Colon (tissue), 2 donors: ENCODE measurements at regions not wholly inside any gene's neighbourhood (a gene's known extent, or its start where the extent isn't known, plus 50 kb on each side); places are given as distances from the start of the nearest gene placed in this dataset.
"Not testable (repeated sequence)": the region's sequence is repeated elsewhere in the genome, so short reads cannot be mapped to it uniquely, and the experiment has no call there.

Source experiments
- FAIRE-seq: peaks from 2 replicates; lab custom pipeline; 2012; peaks lifted over from hg19 to GRCh38; lab: Jason Lieb, UNC
- donor health status: control.
- donor health status: control.

DNA sequence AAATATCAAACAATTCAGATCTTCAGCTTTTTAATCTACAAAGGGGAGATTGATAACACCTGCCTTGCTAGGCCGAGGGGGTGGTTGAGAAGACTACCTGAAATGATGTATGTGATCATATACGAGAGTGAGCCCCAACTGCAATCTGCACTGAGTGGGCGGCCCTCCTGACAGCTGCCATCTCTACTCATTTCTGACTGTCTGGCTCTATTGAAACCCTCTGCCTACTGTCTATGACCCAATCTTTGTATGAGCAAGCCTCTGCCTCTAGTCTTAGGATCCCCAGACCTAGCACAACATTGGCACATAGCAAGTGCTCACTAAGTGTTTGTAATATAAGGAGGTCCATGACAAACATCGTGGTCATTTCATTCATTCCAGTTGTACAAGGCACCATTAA lies 144.4 kb upstream of the NR2F2 start:
- no peak for FAIRE-seq

DNA sequence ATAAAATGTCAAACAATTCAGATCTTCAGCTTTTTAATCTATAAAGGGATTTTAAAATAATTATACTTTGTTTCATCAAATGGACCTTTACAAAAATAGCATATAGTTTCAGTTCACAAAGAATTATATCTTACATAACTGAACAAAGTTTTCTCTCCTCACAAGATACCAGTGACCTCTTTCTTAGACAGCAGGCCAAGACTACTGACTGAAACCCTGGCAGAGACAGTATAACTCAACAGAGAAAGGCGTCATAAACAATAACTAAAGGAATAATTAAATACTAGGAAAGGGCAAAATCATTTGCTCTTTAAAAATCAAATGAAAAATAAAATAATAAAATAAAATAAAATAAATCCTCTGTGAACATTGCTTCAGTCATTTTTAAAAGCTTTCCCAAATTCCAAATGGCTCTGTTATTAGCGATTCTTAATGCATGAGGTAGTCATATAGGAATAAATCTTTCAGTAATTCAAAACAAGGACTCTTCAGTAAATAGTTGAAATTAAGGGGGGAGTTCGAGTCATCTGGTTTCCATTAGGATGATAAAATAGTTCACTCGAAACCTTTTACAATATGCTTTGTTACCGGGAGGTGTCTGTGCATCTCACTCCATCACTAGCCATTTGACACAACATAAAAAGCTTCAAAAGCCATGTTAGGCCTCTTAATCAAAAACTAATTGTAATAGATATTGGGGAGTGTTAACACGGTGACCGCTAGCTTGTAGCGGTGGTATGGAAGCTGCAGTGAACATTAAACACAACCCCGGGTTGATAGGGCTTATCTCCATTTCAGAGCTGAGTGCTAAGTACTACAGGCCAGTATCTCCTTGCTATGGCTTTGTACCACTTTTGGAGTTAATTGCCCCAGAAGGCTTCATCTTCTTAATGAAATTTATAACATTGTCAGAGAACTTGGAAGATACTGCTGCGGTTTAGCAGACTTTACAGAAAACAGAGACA lies 142.9 kb upstream of the NR2F2 start:
- FAIRE-seq: no peak

- no peak for FAIRE-seq
Measured at GRCh38 chr15:96197721-96198120, 132.8 kb upstream of the NR2F2 start.

DNA sequence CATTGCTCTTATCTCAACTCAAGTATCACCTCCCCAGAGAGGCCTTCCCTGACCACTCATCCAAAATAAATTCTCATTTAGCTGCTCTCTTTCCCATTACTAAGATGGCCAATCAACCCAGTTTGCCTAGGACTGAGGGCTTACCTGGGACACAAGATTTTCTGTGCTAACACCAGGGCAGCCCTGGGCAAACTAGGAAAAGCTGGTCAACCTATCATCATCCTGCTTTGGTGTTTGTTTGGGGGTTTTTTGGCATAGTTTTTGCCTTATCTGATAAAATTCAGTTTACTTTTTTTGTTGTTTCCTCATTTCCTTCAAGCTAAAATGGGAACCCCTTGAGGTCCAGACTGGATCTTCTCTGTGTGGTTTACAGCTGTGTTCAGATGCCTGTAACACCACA lies 131.4 kb upstream of the NR2F2 start:
- no peak for FAIRE-seq

- no peak for FAIRE-seq
Measured at GRCh38 chr15:96200357-96200967, 130.0 kb upstream of the NR2F2 start.

DNA sequence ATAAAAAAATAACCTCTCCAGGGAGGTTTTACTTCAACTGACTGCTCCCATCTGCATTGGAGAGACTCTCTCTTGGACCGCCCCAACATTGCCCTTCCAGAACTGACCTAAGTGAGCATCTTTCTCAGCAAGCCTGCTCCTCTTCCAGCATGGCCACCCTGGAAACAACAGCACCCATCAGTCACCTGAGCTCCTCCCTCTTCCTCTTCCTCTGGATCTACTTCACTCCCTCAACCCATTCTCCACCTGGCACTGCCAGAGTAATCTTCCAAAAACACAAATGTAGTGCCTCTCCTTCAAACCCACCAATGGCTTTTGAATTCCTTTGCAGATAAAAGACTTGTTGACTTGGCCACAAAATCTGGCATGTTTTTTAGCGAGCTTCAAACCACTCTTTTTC lies 128.8 kb upstream of the NR2F2 start:
- no peak for FAIRE-seq

DNA sequence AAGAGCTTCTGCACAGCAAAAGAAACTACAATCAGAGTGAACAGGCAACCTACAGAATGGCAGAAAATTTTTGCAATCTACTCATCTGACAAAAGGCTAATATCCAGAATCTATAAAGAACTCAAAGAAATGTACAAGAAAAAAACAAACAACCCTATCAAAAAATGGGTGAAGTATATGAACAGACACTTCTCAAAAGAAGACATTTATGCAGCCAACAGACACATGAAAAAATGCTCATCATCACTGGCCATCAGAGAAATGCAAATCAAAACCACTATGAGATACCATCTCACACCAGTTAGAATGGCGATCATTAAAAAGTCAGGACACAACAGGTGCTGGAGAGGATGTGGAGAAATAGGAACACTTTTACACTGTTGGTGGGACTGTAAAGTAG lies 124.9 kb upstream of the NR2F2 start:
- not testable (repeated sequence) for FAIRE-seq

DNA sequence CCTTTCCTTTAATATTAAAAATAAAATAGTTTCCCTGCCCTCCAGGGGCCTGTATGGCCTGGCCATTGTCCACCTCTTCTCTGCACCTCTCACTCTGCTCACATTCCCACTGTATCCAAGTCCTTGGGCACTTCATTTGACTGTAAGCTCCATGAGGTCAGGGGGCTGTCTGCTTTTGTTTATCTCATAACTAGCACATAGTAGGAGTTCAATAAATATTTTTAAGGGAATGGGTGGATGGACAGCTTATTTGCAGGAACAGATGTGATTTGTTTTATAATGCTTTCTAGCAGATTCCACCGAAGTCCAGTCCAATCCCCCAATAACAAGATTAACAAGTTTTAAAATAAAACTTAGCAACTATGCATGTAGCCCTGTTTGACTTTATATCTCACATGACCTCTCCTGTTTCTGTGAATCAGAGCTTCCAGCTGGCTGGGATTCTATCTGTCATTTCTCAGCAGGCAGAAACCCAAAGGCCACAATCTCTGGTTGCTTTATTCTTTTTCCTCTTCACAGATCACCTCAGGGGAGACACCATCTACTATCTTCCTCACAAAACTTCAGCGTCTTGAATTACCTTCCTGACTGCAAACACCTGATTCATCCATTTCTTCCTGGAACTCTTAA lies 123.0 kb upstream of the NR2F2 start:
- FAIRE-seq: no peak

DNA sequence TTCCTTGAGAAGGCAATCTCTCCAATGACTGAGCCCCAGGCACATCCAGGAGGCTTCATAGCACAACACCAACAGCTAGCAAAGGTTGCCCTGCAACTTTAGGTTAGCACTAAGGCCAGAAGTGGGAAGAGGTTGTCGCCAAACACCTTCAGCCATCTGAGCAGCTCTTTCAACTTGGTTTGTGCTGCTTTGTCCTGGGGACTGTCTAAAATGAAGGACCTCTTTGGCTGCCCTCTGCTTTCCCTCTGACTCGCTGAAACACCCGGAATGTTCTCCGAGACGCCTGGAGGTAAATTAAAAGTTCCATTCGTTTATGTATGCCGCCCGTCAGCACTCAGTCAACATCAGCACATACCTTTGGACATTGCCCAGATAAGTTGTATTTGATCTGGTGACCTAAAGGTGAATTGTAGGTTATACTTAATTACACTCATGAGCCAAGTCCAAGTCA lies 121.2 kb upstream of the NR2F2 start:
- no peak for FAIRE-seq

- FAIRE-seq: no peak
Measured at GRCh38 chr15:96213045-96213444, 117.5 kb upstream of the NR2F2 start.

- no peak for FAIRE-seq
Measured at GRCh38 chr15:96213896-96214295, 116.6 kb upstream of the NR2F2 start.

GRCh38 chr15:96216481-96216880 lies 114.0 kb upstream of the NR2F2 start:
- not testable (repeated sequence) for FAIRE-seq

DNA sequence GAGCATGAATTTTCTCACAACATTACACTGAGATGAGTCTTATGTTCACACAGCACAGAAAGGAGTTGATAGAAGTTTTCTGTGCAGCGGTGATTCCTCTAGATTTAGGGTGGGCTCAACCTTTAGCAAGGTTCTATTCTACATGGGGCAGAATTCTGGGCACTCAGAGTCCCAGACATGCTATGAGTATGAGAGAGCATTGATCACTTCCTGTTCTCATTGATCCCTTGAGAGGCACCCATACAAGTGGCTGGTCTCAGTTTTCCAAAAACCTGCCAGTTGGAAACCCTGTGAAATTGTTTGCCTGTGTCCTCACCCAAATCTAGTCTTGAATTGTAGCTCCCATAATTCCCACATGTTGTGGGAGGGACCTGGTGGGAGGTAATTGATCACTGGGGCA lies 112.5 kb upstream of the NR2F2 start:
- FAIRE-seq: no peak

DNA sequence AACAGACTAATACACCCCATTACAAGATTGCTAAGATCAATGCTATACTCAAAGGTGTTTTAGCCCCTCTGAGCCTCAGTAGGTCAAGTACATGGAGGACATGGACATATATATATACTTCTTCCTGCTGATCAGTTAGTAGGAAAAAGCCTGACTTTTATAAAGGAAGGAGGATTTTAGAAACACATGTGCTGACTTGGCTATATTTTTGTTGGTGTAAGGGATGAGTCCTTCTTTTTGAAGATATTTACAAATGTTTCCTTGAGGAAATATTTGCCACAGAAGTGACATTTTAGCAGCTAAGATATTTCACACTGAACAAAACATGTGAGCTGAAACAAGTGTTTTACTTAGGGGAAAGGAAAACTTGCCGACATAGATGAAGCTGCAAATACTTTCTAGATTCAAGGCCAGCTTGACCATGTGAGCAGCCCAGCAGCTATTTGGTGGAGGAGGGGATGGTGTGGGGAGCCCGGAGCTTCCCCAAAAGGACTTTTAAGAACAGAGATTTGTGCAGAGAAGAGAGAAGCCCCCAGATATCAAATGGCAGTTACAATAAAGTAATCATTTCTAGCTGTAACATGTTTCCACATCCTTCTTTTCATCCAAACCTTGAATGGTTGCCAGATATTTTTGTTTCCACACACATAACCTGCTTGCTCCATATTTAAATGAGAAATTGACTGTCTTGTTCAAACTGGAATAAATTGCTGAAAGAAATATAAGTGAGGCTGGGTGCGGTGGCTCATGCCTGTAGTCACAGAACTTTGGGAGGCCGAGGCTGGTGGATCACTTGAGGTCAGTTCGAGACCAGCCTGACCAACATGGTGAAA lies 111.7 kb upstream of the NR2F2 start:
- FAIRE-seq: no peak

DNA sequence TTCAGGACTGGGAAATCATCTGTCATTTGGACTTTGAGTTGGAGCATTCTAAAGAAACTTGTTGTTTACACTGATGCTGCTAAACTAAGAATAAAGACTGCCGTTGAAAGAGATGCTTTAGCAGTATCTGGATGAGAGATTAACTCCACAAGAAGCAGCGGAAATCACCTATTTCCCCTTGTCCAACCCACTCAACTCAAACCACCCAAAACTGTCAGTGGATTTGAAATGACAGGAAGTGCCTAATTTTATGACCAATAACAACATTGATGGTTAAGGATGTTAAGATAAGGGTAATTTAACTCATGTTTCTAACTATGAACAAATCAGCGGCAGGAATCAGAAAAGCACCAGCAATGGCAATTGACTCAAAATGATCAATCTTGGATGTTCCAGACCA lies 110.8 kb upstream of the NR2F2 start:
- no peak for FAIRE-seq

DNA sequence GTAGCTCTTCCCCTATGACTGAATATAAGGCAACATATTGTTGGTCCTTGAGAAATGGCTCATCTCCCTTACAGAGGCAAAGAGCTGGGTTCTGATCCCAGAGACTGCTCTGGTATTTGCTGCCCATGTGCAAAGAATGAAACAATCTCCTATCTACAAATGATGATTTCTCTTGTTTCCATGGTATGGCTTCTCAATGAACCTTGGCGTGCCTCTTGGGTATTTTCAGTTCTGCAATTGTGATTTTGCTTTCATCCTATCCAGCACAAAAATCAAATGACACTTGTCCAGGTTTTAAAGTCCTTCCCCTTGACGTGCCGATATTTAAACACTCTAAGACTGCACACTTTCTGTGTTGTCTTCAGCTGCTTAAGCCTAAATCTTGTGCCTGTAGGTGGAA lies 109.8 kb upstream of the NR2F2 start:
- FAIRE-seq: no peak

DNA sequence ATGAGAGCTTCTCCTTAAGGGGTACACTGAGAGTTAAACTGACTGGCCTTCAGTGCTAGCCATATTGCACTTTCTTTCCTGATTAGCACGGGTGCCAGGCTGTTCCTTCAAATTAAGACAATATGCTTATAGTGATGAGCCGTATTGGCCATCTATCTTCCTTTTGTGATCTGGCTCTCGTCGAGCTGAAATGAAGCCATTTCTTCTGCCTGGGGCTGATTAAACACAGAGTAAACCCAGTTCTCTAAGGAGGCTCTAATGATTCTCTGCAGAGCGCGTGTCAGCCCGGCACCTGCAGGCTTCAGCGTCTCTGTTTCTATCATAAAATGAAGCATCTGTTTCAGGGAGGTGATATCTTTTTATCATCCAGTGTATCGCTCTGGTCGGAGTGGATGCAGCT lies 107.5 kb upstream of the NR2F2 start:
- no peak for FAIRE-seq

GRCh38 chr15:96223939-96224338 lies 106.6 kb upstream of the NR2F2 start:
- no peak for FAIRE-seq

DNA sequence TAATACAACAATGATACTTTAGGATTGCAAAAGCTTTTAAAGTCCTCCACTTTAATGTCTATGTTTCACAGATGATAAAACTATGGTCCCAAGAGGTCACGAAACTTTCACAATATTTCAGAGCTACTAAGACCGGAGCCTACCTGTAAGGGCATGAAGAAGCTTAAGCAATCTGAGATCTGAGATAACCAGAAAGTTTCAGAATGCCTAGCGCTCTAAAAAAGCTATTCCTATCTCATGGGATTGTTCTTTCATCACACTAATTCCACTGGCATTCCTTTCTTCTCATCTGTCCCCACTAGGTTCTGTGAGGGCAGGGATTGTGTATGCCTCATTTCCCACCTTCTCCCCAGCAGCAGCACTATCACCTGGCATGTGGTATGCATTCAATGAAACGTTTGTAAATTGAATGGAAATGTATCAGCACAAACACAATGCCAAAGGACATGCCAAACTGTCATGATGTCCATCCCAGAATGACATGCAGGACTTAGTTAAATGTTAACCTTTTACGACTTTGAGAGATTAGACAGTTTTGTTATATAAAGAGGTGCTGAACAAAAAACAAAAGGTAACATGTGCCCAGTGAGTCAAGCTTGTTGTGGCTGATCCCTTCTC lies 104.7 kb upstream of the NR2F2 start:
- no peak for FAIRE-seq

GRCh38 chr15:96230526-96231181 lies 99.8 kb upstream of the NR2F2 start:
- FAIRE-seq: no peak

GRCh38 chr15:96232335-96232734 lies 98.2 kb upstream of the NR2F2 start:
- FAIRE-seq: no peak
